ENCODE measurements at regions not wholly inside any gene's neighbourhood (a gene's known extent, or its start where the extent isn't known, plus 50 kb on each side); places are given as distances from the start of the nearest gene placed in this dataset.

- no peaks in the 10 kb centered on the region for H3K9me3 Mint-ChIP-seq
- no peaks in the 10 kb centered on the region for H3K36me3 Mint-ChIP-seq
- peaks cover 3% of the 10 kb centered on the region for H3K27me3 Mint-ChIP-seq
- H3K4me1 Mint-ChIP-seq: peaks cover 17% of the 10 kb centered on the region
- no peak overlapping the region for H3K27ac Mint-ChIP-seq
- no peak overlapping the region for H3K4me3 Mint-ChIP-seq
These were observed 322.5 kb upstream of the ZMIZ1 start for GRCh38 chr10:78746155-78746763.

- no peak overlapping the region for H3K27ac Mint-ChIP-seq
- peaks cover 6% of the 10 kb centered on the region for H3K27me3 Mint-ChIP-seq
- no peak overlapping the region for H3K4me3 Mint-ChIP-seq
- H3K4me1 Mint-ChIP-seq: peaks cover 11% of the 10 kb centered on the region
- H3K36me3 Mint-ChIP-seq: no peaks in the 10 kb centered on the region
- no peaks in the 10 kb centered on the region for H3K9me3 Mint-ChIP-seq
These were observed 321.1 kb upstream of the ZMIZ1 start for GRCh38 chr10:78747401-78748234.

DNA sequence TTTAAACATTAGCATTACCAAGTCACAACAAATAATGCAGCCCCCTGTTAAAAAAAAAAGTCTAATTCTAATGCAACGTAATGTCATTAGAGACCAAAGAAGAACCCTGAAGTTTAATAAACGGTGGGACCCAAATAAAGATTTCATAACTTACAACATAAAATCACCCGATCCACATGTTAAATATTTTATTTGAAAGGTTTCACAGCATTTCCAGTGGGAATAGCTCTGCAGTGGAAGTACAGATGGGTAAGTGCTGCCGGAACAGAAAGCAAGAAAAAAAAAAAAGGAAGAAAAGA lies 320.6 kb upstream of the ZMIZ1 start:
- Mint-ChIP-seq H3K27me3 (peaks cover 9% of the 10 kb centered on the region), H3K4me1 (peaks cover 5% of the 10 kb centered on the region), H3K36me3 (no peaks in the 10 kb centered on the region), H3K27ac (no peak overlapping the region), H3K4me3 (no peak overlapping the region), H3K9me3 (no peaks in the 10 kb centered on the region)

DNA sequence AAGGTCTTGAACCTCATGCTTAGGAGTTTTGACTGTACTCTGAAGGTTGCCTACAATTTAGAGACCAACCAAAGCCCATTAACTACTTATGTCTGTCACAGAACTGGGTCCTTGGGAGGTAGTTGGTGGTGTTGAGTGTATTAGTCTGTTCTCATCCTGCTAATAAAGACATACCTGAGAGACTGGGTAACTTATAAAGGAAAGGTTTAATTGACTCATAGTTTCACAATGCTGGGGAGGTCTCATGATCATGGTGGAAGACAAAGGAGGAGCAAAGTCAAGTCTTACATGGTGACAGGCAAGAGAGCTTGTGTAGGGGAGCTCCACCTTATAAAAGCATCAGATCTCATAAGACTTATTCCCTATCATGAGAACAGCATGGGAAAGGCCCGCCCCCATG lies 319.6 kb upstream of the ZMIZ1 start:
- no peak overlapping the region for H3K4me3 Mint-ChIP-seq

DNA sequence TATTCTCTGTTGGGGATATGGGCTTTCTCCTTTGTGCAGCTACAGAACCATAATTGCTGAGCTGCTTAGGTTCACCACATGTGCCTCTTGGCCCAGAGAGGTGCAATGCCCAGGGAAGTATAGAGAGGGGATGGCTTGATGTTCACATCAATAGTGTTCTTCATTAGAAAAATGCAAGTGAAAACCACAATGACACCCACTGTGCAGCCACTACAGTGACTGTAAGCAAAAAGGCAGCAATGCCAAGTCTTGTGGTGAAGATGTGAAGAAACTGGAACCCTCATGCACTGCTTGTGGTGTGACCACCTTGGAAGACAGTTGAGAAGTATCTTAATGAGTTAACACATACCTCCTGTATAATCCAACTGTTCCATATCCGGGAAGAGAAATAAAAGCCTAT lies 318.9 kb upstream of the ZMIZ1 start:
- H3K36me3 Mint-ChIP-seq: no peaks in the 10 kb centered on the region
- no peaks in the 10 kb centered on the region for H3K4me1 Mint-ChIP-seq
- H3K27ac Mint-ChIP-seq: no peak overlapping the region
- H3K4me3 Mint-ChIP-seq: no peak overlapping the region
- peaks cover 11% of the 10 kb centered on the region for H3K27me3 Mint-ChIP-seq
- no peaks in the 10 kb centered on the region for H3K9me3 Mint-ChIP-seq

More for the DNA sequence above, 319.6 kb upstream of the ZMIZ1 start:
- no peaks in the 10 kb centered on the region for H3K4me1 Mint-ChIP-seq
- no peaks in the 10 kb centered on the region for H3K36me3 Mint-ChIP-seq
- peaks cover 10% of the 10 kb centered on the region for H3K27me3 Mint-ChIP-seq
- no peak overlapping the region for H3K27ac Mint-ChIP-seq
- H3K9me3 Mint-ChIP-seq: no peaks in the 10 kb centered on the region

DNA sequence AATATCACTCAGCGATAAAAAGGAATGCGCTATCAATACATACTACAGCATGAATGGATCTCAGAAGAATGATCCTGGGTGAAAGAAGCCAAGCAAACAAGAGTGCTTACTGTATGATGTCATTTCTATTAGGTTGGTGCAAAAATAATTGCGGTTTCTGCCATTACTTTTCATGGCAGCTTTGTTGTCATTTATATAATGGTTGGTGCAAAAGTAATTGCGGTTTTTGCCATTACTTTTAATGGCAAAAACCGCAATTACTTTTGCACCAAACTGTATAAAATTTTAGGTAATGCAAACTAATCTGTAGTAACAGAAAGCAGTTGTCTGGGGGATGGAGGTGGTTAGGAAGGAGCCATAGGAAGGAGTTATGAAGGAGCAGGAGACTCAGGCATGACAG lies 318.3 kb upstream of the ZMIZ1 start:
- no peaks in the 10 kb centered on the region for H3K36me3 Mint-ChIP-seq
- H3K4me1 Mint-ChIP-seq: no peaks in the 10 kb centered on the region
- H3K27me3 Mint-ChIP-seq: peaks cover 11% of the 10 kb centered on the region

DNA sequence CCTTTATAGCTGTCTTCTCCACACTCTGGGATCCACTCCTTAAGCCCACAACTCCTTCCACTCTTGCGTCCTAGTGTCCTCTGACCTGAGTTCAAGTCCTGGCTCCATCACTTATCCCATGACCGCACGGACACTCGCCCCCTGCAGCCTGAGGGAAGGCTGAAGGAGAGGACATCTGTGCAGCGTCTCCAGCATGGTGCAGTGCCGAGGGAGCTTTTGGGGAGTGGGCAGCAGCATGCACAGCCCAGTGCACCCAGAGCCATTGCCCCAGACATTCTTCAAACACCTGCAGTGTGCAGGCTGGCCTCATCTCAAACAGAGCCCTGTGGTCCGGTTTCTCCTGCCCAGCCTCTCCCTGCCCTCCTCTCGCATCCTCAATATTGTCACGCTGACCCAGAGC lies 317.1 kb upstream of the ZMIZ1 start:
- H3K27ac Mint-ChIP-seq: no peak overlapping the region
- no peaks in the 10 kb centered on the region for H3K36me3 Mint-ChIP-seq
- no peaks in the 10 kb centered on the region for H3K9me3 Mint-ChIP-seq
- H3K4me1 Mint-ChIP-seq: no peaks in the 10 kb centered on the region
- H3K27me3 Mint-ChIP-seq: peaks cover 11% of the 10 kb centered on the region
- no peak overlapping the region for H3K4me3 Mint-ChIP-seq

More for the DNA sequence above, 318.3 kb upstream of the ZMIZ1 start:
- Mint-ChIP-seq H3K4me3 (no peak overlapping the region), H3K27ac (no peak overlapping the region), H3K9me3 (no peaks in the 10 kb centered on the region)

DNA sequence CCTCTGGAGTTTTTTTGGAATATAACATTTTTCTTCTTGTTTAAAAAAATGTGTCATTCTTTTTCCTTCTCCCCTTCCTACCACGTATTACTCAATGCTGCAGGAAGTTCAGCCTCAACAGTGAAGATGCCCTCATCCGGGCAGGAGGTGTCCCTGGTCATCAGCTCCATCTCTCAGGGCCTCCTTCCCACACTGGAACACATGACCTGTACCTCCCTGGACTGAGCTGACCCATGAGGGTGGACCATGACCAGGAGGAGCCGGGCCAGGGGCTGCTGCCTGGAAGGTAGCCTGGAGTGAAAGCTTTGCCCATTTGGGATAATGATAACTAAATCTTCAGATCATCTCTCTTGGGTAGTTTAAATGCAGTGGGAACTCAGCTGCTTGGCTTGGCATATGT lies 316.5 kb upstream of the ZMIZ1 start:
- Mint-ChIP-seq H3K4me1 (peaks cover 3% of the 10 kb centered on the region), H3K4me3 (no peak overlapping the region), H3K27ac (no peak overlapping the region), H3K27me3 (peaks cover 11% of the 10 kb centered on the region), H3K9me3 (no peaks in the 10 kb centered on the region), H3K36me3 (no peaks in the 10 kb centered on the region)

- Mint-ChIP-seq H3K27me3 (peaks cover 11% of the 10 kb centered on the region), H3K4me3 (no peak overlapping the region), H3K9me3 (no peaks in the 10 kb centered on the region), H3K4me1 (peaks cover 3% of the 10 kb centered on the region), H3K27ac (no peak overlapping the region), H3K36me3 (no peaks in the 10 kb centered on the region)
These were observed 316.1 kb upstream of the ZMIZ1 start for GRCh38 chr10:78752708-78753107.

DNA sequence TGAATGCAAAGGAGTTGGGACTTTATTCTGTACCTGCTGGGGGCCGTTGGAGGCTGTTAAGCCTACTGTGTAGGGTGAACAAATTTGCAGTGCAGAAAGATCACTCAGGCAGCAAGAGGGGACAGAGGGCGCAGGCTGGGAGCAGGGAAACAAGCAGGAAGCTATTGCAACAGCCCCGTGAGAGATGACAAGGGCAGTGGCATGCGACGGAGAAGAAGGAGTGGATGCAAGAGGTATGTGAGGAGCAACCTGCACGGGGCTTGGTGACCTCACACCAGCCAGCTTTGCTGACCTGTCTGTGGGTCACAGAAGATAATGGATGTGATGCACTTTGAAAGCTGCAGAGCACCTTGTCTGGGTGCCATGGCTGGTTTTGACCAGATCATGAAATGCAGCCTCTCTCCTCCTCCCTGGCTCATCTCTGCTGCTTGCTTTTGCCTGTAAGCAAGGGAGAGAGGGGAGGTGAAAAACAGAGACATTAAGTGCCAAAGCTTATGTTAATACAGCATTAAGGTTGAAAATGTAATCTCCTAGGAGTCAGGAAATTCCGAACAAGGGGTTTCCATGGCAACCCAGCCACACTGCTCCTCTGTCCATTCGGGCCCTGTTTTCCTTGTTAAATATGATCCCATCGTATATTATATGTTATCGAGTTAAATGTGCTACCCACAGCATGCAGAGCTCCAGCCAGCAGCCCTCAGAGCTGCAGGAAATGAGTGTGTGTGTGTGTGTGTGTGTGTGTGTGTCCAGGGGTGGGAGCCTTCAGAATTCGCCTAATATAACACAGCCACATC lies 314.3 kb upstream of the ZMIZ1 start:
- Mint-ChIP-seq H3K27me3 (peaks cover 11% of the 10 kb centered on the region), H3K4me3 (no peak overlapping the region), H3K9me3 (no peaks in the 10 kb centered on the region), H3K4me1 (peaks cover 3% of the 10 kb centered on the region), H3K27ac (no peak overlapping the region), H3K36me3 (no peaks in the 10 kb centered on the region)

GRCh38 chr10:78755063-78755701 lies 313.6 kb upstream of the ZMIZ1 start:
- no peak overlapping the region for H3K27ac Mint-ChIP-seq
- peaks cover 3% of the 10 kb centered on the region for H3K4me1 Mint-ChIP-seq
- no peaks in the 10 kb centered on the region for H3K9me3 Mint-ChIP-seq
- no peaks in the 10 kb centered on the region for H3K36me3 Mint-ChIP-seq
- peaks cover 11% of the 10 kb centered on the region for H3K27me3 Mint-ChIP-seq
- H3K4me3 Mint-ChIP-seq: no peak overlapping the region

GRCh38 chr10:78755877-78756455 lies 312.8 kb upstream of the ZMIZ1 start:
- H3K4me3 Mint-ChIP-seq: no peak overlapping the region
- H3K27me3 Mint-ChIP-seq: peaks cover 11% of the 10 kb centered on the region
- H3K9me3 Mint-ChIP-seq: no peaks in the 10 kb centered on the region
- no peak overlapping the region for H3K27ac Mint-ChIP-seq
- no peaks in the 10 kb centered on the region for H3K36me3 Mint-ChIP-seq
- H3K4me1 Mint-ChIP-seq: peaks cover 3% of the 10 kb centered on the region

DNA sequence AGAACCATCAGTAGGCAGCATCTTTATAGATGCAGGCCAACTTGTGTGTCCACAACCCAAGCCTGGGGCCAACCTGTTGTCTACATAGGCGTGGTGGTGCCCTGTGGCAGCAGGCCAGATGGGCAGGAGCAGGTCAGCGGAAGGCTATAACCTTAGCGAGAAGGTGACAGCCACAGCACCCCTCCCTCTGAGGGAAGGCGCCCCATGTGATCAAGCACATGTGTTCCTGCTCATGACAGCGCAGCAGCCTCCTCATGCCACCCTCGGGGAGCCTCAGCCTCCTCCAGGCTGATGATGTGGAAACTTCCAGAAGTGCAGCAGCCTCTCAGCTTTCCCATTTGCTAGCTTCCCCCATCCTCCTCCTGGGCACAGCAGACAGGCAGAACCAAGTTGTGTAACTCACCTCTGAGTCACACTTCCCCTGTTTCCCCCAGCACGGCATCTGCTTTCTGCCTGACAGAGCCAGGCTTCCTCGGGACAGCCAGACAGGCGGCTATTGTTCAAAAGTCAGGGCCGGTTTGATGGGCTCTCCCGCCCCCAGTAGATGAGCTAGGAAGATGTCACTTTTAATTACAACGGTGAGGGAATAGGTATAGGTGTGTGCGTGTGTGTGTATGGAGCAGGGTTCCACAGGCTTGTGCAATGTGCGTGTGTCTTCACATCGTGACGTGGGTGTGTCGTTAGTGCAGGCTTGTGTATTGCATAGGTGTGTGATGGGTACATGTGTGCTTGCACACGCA lies 312.0 kb upstream of the ZMIZ1 start:
- Mint-ChIP-seq H3K4me1 (peaks cover 3% of the 10 kb centered on the region), H3K36me3 (no peaks in the 10 kb centered on the region), H3K27me3 (peaks cover 9% of the 10 kb centered on the region), H3K4me3 (no peak overlapping the region), H3K9me3 (no peaks in the 10 kb centered on the region), H3K27ac (no peak overlapping the region)

DNA sequence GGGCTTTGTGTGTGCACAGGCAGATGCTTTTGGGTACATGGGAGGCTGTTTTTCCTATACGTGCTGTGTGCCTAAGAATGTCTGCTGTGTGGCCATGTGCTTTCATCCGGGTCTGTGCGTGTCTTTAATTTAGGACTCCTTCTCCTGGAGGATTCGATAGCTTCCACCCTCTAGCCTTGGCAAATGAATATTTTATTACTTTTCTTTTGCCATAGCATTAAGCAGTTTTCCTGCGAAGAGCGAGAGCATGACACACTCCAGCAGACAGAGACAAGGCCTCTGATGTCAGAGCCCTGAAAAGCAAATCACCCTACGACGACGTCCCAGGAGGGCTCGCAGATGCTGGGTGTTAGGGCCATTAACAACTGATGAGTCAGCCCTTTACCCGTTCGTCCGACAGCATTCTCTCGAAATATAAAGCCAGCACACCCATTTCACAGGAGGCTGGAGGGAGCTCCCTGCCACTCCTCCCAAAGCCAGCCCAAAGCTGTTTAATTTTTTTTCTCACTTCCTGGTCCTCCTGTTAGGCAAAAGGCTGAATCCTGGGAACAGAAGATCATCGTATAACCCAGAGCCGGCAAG lies 311.3 kb upstream of the ZMIZ1 start:
- no peak overlapping the region for H3K27ac Mint-ChIP-seq

More for the DNA sequence above, 311.3 kb upstream of the ZMIZ1 start:
- peaks cover 3% of the 10 kb centered on the region for H3K4me1 Mint-ChIP-seq
- no peak overlapping the region for H3K4me3 Mint-ChIP-seq
- no peaks in the 10 kb centered on the region for H3K36me3 Mint-ChIP-seq
- no peaks in the 10 kb centered on the region for H3K9me3 Mint-ChIP-seq
- peaks cover 7% of the 10 kb centered on the region for H3K27me3 Mint-ChIP-seq

Measured in activated naive CD4-positive, alpha-beta T cell treated with anti-CD3 and anti-CD28 coated beads, Interleukin-2, amount 50 U/mL, for 24 hours (primary cell).